Endothelial cell (in vitro differentiated cells): ENCODE measurements at regions not wholly inside any gene's neighbourhood (a gene's known extent, or its start where the extent isn't known, plus 50 kb on each side); places are given as distances from the start of the nearest gene placed in this dataset.

Experiments
- DNase-seq: peaks from one replicate; pipeline ENCODE4 v3.0.0; 2021; ENCODE audit warnings: low spot score
- H3K27ac Mint-ChIP-seq: one replicate; pipeline ENCODE4 v1.8.0; 2021; ENCODE audit warnings: mixed read lengths, inconsistent platforms; ENCODE audit not compliant: unreplicated experiment
- H3K27me3 Mint-ChIP-seq: one replicate; pipeline ENCODE4 v1.8.0; 2021; ENCODE audit warnings: mild to moderate bottlenecking, moderate library complexity, mixed read lengths, inconsistent platforms; ENCODE audit not compliant: unreplicated experiment
- H3K36me3 Mint-ChIP-seq: one replicate; pipeline ENCODE4 v1.8.0; 2021; ENCODE audit warnings: mild to moderate bottlenecking, low read depth, mixed read lengths, inconsistent platforms; ENCODE audit not compliant: unreplicated experiment
- H3K4me1 Mint-ChIP-seq: one replicate; pipeline ENCODE4 v1.8.0; 2021; ENCODE audit warnings: mild to moderate bottlenecking, mixed read lengths, inconsistent platforms; ENCODE audit not compliant: unreplicated experiment
- H3K4me3 Mint-ChIP-seq: one replicate; pipeline ENCODE4 v1.8.0; 2021; ENCODE audit warnings: mild to moderate bottlenecking, mixed read lengths, inconsistent platforms; ENCODE audit not compliant: unreplicated experiment
- H3K9me3 Mint-ChIP-seq: one replicate; pipeline ENCODE4 v1.8.0; 2021; ENCODE audit warnings: mixed read lengths, inconsistent platforms; ENCODE audit not compliant: unreplicated experiment
- CTCF ChIP-seq: fragments of 200-600 bp; sonication (generic); IDR thresholded peaks from one replicate; pipeline ENCODE4 v1.5.0; 2021; ENCODE audit warnings: antibody characterized with exemption; ENCODE audit not compliant: unreplicated experiment

GRCh38 chr6:66993272-66993671 lies 1286.2 kb upstream of the EYS start:
- Mint-ChIP-seq H3K27me3 (no peaks in the 10 kb centered on the region), H3K27ac (no peak overlapping the region), H3K36me3 (no peaks in the 10 kb centered on the region), H3K4me3 (no peak overlapping the region), H3K9me3 (no peaks in the 10 kb centered on the region), H3K4me1 (no peaks in the 10 kb centered on the region)
- no peak for DNase-seq
- TF ChIP-seq CTCF = no peak

- H3K36me3 Mint-ChIP-seq = no peaks in the 10 kb centered on the region
Observed at GRCh38 chr6:66992660-66993059, 1285.6 kb upstream of the EYS start.

DNA sequence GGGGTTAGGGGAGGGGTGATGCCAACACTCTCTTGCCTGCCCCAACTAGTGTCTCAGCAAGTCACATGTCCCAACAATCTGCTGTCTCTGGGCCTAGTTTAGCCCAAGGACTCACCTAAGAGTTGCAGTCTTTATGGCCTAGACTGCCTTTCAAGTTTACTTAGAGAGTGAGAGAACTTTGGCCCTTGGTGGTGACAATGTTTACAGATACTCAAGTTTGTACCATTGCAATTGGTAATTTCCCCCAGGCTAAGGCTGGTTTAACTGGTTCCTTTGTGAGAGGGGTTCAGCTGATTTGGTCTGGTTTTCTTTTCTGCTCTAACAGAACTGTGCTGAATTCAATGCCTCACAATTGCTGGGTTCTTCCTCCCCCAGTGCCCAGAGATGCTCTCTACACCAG lies 1279.9 kb upstream of the EYS start:
- Mint-ChIP-seq H3K4me3 (no peak overlapping the region), H3K9me3 (no peaks in the 10 kb centered on the region), H3K4me1 (no peaks in the 10 kb centered on the region), H3K36me3 (no peaks in the 10 kb centered on the region), H3K27ac (no peak overlapping the region), H3K27me3 (no peaks in the 10 kb centered on the region)
- TF ChIP-seq CTCF = no peak
- DNase-seq = no peak

More at GRCh38 chr6:66992660-66993059, 1285.6 kb upstream of the EYS start:
- Mint-ChIP-seq H3K4me1 (no peaks in the 10 kb centered on the region), H3K4me3 (no peak overlapping the region), H3K9me3 (no peaks in the 10 kb centered on the region), H3K27ac (no peak overlapping the region), H3K27me3 (no peaks in the 10 kb centered on the region)
- no peak for DNase-seq
- no peak for TF ChIP-seq CTCF

DNA sequence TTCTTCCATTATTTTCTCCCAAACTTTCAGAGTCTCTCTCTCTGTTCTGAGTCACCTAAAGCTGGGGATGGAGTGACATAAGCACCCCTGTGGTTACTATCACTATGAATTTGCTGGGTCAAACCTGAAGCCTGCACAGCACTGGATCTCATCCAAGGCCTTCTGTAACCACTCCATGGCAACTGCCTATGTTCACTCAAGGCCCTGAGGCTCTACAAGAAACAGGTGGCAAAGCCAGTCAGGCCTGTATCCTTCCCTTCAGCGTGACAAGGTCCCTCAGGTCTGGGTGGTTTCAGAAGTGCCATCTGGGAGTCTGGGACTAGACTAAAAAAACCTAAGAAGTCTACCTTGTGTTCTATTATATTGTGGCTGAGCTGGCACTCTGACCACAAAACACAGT lies 1278.8 kb upstream of the EYS start:
- H3K27ac Mint-ChIP-seq = no peak overlapping the region
- DNase-seq = no peak
- no peak for TF ChIP-seq CTCF
- no peaks in the 10 kb centered on the region for H3K27me3 Mint-ChIP-seq
- H3K4me1 Mint-ChIP-seq = no peaks in the 10 kb centered on the region
- H3K4me3 Mint-ChIP-seq = no peak overlapping the region
- H3K9me3 Mint-ChIP-seq = no peaks in the 10 kb centered on the region
- no peaks in the 10 kb centered on the region for H3K36me3 Mint-ChIP-seq

- DNase-seq = no peak
- no peaks in the 10 kb centered on the region for H3K36me3 Mint-ChIP-seq
- H3K27ac Mint-ChIP-seq = no peak overlapping the region
- no peaks in the 10 kb centered on the region for H3K27me3 Mint-ChIP-seq
- H3K4me3 Mint-ChIP-seq = no peak overlapping the region
- H3K9me3 Mint-ChIP-seq = no peaks in the 10 kb centered on the region
- TF ChIP-seq CTCF = no peak
- no peaks in the 10 kb centered on the region for H3K4me1 Mint-ChIP-seq
Observed at GRCh38 chr6:66970373-66970772, 1263.3 kb upstream of the EYS start.
